ENCODE measurements at regions not wholly inside any gene's neighbourhood (a gene's known extent, or its start where the extent isn't known, plus 50 kb on each side); places are given as distances from the start of the nearest gene placed in this dataset.

- Histone ChIP-seq H2AFZ (replicated peaks) (no peak overlapping the region), H3K4me3 (no peak overlapping the region), H3K27me3 (no peaks in the 10 kb centered on the region), H3K9me3 (ENCODE audit: low read depth) (no peaks in the 10 kb centered on the region), H3K27ac (no peak overlapping the region), H3K79me2 (ENCODE audit: low read depth) (no peaks in the 10 kb centered on the region), H3K36me3 (no peaks in the 10 kb centered on the region), H3K4me2 (no peak overlapping the region), H3K4me1 (no peaks in the 10 kb centered on the region), H4K20me1 (ENCODE audit: low read depth) (no peaks in the 10 kb centered on the region), H3F3A (ENCODE audit: low read depth) (no peaks in the 10 kb centered on the region), H3K9ac (no peak overlapping the region)
- peaks cover 6% of the 10 kb centered on the region for H3K4me1 Mint-ChIP-seq
- peaks cover 2% of the 10 kb centered on the region for H3K36me3 Mint-ChIP-seq
- H3K27me3 Mint-ChIP-seq (ENCODE audit: insufficient read depth, low read depth) = peaks cover 2% of the 10 kb centered on the region
- H3K9me3 Mint-ChIP-seq = peaks cover 12% of the 10 kb centered on the region
- H3K4me3 Mint-ChIP-seq = no peak overlapping the region
- H3K27ac Mint-ChIP-seq = no peak overlapping the region
- TF ChIP-seq CTCF (IDR thresholded peaks at IDR 0.05) = no peak
- TF ChIP-seq EZH2 (IDR thresholded peaks at IDR 0.05) = no peak
- TF ChIP-seq EZH2phosphoT487 (IDR thresholded peaks at IDR 0.05) = no peak
- DNase-seq (ENCODE audit: low spot score) = no peak
These were observed 245.2 kb downstream of the CDH26 start for GRCh38 chr20:60203451-60203850.

- H3K9ac ChIP-seq = no peak overlapping the region
- Mint-ChIP-seq H3K27me3 (ENCODE audit: insufficient read depth, low read depth) (peaks cover 4% of the 10 kb centered on the region), H3K9me3 (peaks cover under 1% of the 10 kb centered on the region), H3K4me1 (peaks cover 9% of the 10 kb centered on the region), H3K27ac (no peak overlapping the region), H3K36me3 (no peaks in the 10 kb centered on the region), H3K4me3 (no peak overlapping the region)
- H3K9me3 ChIP-seq (ENCODE audit: low read depth) = no peaks in the 10 kb centered on the region
- no peaks in the 10 kb centered on the region for H3K36me3 ChIP-seq
- H3K4me2 ChIP-seq = no peak overlapping the region
- no peak overlapping the region for H3K4me3 ChIP-seq
- H3F3A ChIP-seq (ENCODE audit: low read depth) = no peaks in the 10 kb centered on the region
- H3K79me2 ChIP-seq (ENCODE audit: low read depth) = no peaks in the 10 kb centered on the region
- H3K27ac ChIP-seq = no peak overlapping the region
- no peaks in the 10 kb centered on the region for H4K20me1 ChIP-seq (ENCODE audit: low read depth)
- no peaks in the 10 kb centered on the region for H3K27me3 ChIP-seq
- TF ChIP-seq CTCF (IDR thresholded peaks at IDR 0.05) = no peak
- no peak for TF ChIP-seq EZH2phosphoT487 (IDR thresholded peaks at IDR 0.05)
- no peak for TF ChIP-seq EZH2 (IDR thresholded peaks at IDR 0.05)
- H2AFZ ChIP-seq (replicated peaks) = no peak overlapping the region
- H3K4me1 ChIP-seq = no peaks in the 10 kb centered on the region
- no peak for DNase-seq (ENCODE audit: low spot score)
These were observed 246.4 kb downstream of the CDH26 start for GRCh38 chr20:60204601-60205000.

GRCh38 chr20:60206259-60206658, 248.0 kb downstream of the CDH26 start:
- Histone ChIP-seq H3K9me3 (ENCODE audit: low read depth) (no peaks in the 10 kb centered on the region), H2AFZ (replicated peaks) (no peak overlapping the region), H3K4me1 (no peaks in the 10 kb centered on the region), H3K4me3 (no peak overlapping the region), H3K79me2 (ENCODE audit: low read depth) (no peaks in the 10 kb centered on the region), H3K4me2 (no peak overlapping the region), H3F3A (ENCODE audit: low read depth) (no peaks in the 10 kb centered on the region), H3K9ac (no peak overlapping the region), H3K36me3 (no peaks in the 10 kb centered on the region), H4K20me1 (ENCODE audit: low read depth) (no peaks in the 10 kb centered on the region), H3K27ac (no peak overlapping the region), H3K27me3 (no peaks in the 10 kb centered on the region)
- Mint-ChIP-seq H3K36me3 (no peaks in the 10 kb centered on the region), H3K4me3 (no peak overlapping the region), H3K4me1 (peaks cover 12% of the 10 kb centered on the region), H3K9me3 (no peaks in the 10 kb centered on the region), H3K27ac (no peak overlapping the region), H3K27me3 (ENCODE audit: insufficient read depth, low read depth) (peaks cover 4% of the 10 kb centered on the region)
- TF ChIP-seq EZH2phosphoT487 (IDR thresholded peaks at IDR 0.05) (no peak), CTCF (IDR thresholded peaks at IDR 0.05) (peak; percentile 48)
- DNase-seq (ENCODE audit: low spot score) = peak; percentile 67

- Histone ChIP-seq H2AFZ (replicated peaks) (no peak overlapping the region), H3K9ac (no peak overlapping the region), H3K4me1 (no peaks in the 10 kb centered on the region), H3K4me2 (no peak overlapping the region), H3K27me3 (no peaks in the 10 kb centered on the region), H3K79me2 (ENCODE audit: low read depth) (no peaks in the 10 kb centered on the region), H3K36me3 (no peaks in the 10 kb centered on the region), H3K9me3 (ENCODE audit: low read depth) (no peaks in the 10 kb centered on the region), H3F3A (ENCODE audit: low read depth) (no peaks in the 10 kb centered on the region), H4K20me1 (ENCODE audit: low read depth) (no peaks in the 10 kb centered on the region), H3K4me3 (no peak overlapping the region), H3K27ac (no peak overlapping the region)
- H3K27ac Mint-ChIP-seq = no peak overlapping the region
- no peaks in the 10 kb centered on the region for H3K9me3 Mint-ChIP-seq
- H3K27me3 Mint-ChIP-seq (ENCODE audit: insufficient read depth, low read depth) = peaks cover 4% of the 10 kb centered on the region
- TF ChIP-seq EZH2 (IDR thresholded peaks at IDR 0.05) (no peak), CTCF (IDR thresholded peaks at IDR 0.05) (no peak), EZH2phosphoT487 (IDR thresholded peaks at IDR 0.05) (no peak)
- no peak for DNase-seq (ENCODE audit: low spot score)
- H3K36me3 Mint-ChIP-seq = no peaks in the 10 kb centered on the region
- no peak overlapping the region for H3K4me3 Mint-ChIP-seq
- H3K4me1 Mint-ChIP-seq = peaks cover 23% of the 10 kb centered on the region
These were observed 250.8 kb downstream of the CDH26 start for GRCh38 chr20:60209048-60209447.
